MG63 (cell line): ENCODE measurements at regions not wholly inside any gene's neighbourhood (a gene's known extent, or its start where the extent isn't known, plus 50 kb on each side); places are given as distances from the start of the nearest gene placed in this dataset.
"Not testable (repeated sequence)": the region's sequence is repeated elsewhere in the genome, so short reads cannot be mapped to it uniquely, and the experiment has no call there.

ENCODE experiments used
- DNase-seq: peaks from one replicate; pipeline ENCODE4 v3.0.0-alpha.2; 2020
- H3K27me3 ChIP-seq: fragments of 250-450 bp; sonication (Bioruptor Pico); 2 replicates; pipeline ENCODE4 v1.5.1; 2020; ENCODE audit warnings: mild to moderate bottlenecking, moderate library complexity
- H3K36me3 ChIP-seq: fragments of 250-450 bp; sonication (Bioruptor Pico); 2 replicates; pipeline ENCODE4 v1.5.1; 2020; ENCODE audit warnings: mild to moderate bottlenecking, moderate library complexity
- H3K4me3 ChIP-seq: fragments of 250-450 bp; sonication (Bioruptor Pico); 2 replicates; pipeline ENCODE4 v1.5.1; 2020; ENCODE audit warnings: mild to moderate bottlenecking, moderate library complexity
- H3K9me3 ChIP-seq: fragments of 250-450 bp; sonication (Bioruptor Pico); 2 replicates; pipeline ENCODE4 v1.5.1; 2020; ENCODE audit warnings: mild to moderate bottlenecking, moderate library complexity

- H3K36me3 ChIP-seq = no peaks in the 10 kb centered on the region
- H3K27me3 ChIP-seq = 0 out of 2 replicates have a peak, but pooled peaks cover 2% of the 10 kb centered on the region
- peaks cover 3% of the 10 kb centered on the region; the same call in 1 of the 2 replicates for H3K9me3 ChIP-seq
- no peak overlapping the region for H3K4me3 ChIP-seq
- DNase-seq = no peak
Measured at GRCh38 chr10:117492504-117492903, 50.0 kb upstream of the EMX2 start.

GRCh38 chr10:117488004-117488403 lies 54.5 kb upstream of the EMX2 start:
- no peaks in the 10 kb centered on the region for H3K27me3 ChIP-seq
- H3K36me3 ChIP-seq = no peaks in the 10 kb centered on the region
- H3K4me3 ChIP-seq = no peak overlapping the region
- no peaks in the 10 kb centered on the region for H3K9me3 ChIP-seq
- DNase-seq = no peak

GRCh38 chr10:117486606-117487005 lies 55.9 kb upstream of the EMX2 start:
- Histone ChIP-seq H3K36me3 (no peaks in the 10 kb centered on the region), H3K4me3 (no peak overlapping the region), H3K9me3 (no peaks in the 10 kb centered on the region), H3K27me3 (no peaks in the 10 kb centered on the region)
- DNase-seq = no peak

- Histone ChIP-seq H3K4me3 (no peak overlapping the region), H3K36me3 (no peaks in the 10 kb centered on the region), H3K27me3 (no peaks in the 10 kb centered on the region), H3K9me3 (no peaks in the 10 kb centered on the region)
- no peak for DNase-seq
Measured at GRCh38 chr10:117483056-117483590, 59.4 kb upstream of the EMX2 start.

GRCh38 chr10:117481011-117481410 lies 61.5 kb upstream of the EMX2 start:
- not testable (repeated sequence) for H3K4me3 ChIP-seq, H3K36me3 ChIP-seq

GRCh38 chr10:117480097-117480496 lies 62.4 kb upstream of the EMX2 start:
- H3K36me3 ChIP-seq = no peaks in the 10 kb centered on the region
- no peak overlapping the region for H3K4me3 ChIP-seq
- H3K27me3 ChIP-seq = no peaks in the 10 kb centered on the region
- no peaks in the 10 kb centered on the region; the same call in 1 of the 2 replicates for H3K9me3 ChIP-seq
- no peak for DNase-seq

More at GRCh38 chr10:117481011-117481410, 61.5 kb upstream of the EMX2 start:
- H3K27me3 ChIP-seq, H3K9me3 ChIP-seq, DNase-seq: not testable (repeated sequence)

GRCh38 chr10:117477961-117478670 lies 64.4 kb upstream of the EMX2 start:
- Histone ChIP-seq H3K4me3 (no peak overlapping the region), H3K36me3 (no peaks in the 10 kb centered on the region), H3K9me3 (peaks cover 4% of the 10 kb centered on the region), H3K27me3 (no peaks in the 10 kb centered on the region)
- DNase-seq = peak; percentile 55

GRCh38 chr10:117477211-117477947 lies 65.2 kb upstream of the EMX2 start:
- H3K27me3 ChIP-seq = no peaks in the 10 kb centered on the region
- DNase-seq = no peak
- H3K9me3 ChIP-seq = peaks cover 4% of the 10 kb centered on the region
- H3K36me3 ChIP-seq = no peaks in the 10 kb centered on the region
- H3K4me3 ChIP-seq = no peak overlapping the region

- Histone ChIP-seq H3K27me3 (no peaks in the 10 kb centered on the region), H3K9me3 (peaks cover 4% of the 10 kb centered on the region), H3K4me3 (no peak overlapping the region), H3K36me3 (no peaks in the 10 kb centered on the region)
- no peak for DNase-seq
Measured at GRCh38 chr10:117476716-117477115, 65.8 kb upstream of the EMX2 start.

- DNase-seq = no peak
- Histone ChIP-seq H3K27me3 (no peaks in the 10 kb centered on the region), H3K9me3 (peaks cover 4% of the 10 kb centered on the region), H3K4me3 (no peak overlapping the region), H3K36me3 (no peaks in the 10 kb centered on the region)
Measured at GRCh38 chr10:117476281-117476680, 66.3 kb upstream of the EMX2 start.

- no peak for DNase-seq
- Histone ChIP-seq H3K36me3 (no peaks in the 10 kb centered on the region), H3K4me3 (no peak overlapping the region), H3K27me3 (no peaks in the 10 kb centered on the region), H3K9me3 (peaks cover 4% of the 10 kb centered on the region)
Measured at GRCh38 chr10:117472872-117473271, 69.7 kb upstream of the EMX2 start.

GRCh38 chr10:117471344-117471874 lies 71.1 kb upstream of the EMX2 start:
- Histone ChIP-seq H3K4me3 (no peak overlapping the region), H3K27me3 (no peaks in the 10 kb centered on the region), H3K36me3 (no peaks in the 10 kb centered on the region), H3K9me3 (peaks cover 4% of the 10 kb centered on the region; the same call in 1 of the 2 replicates)
- DNase-seq = no peak

- no peak for DNase-seq
- Histone ChIP-seq H3K4me3 (no peak overlapping the region), H3K27me3 (no peaks in the 10 kb centered on the region), H3K36me3 (no peaks in the 10 kb centered on the region), H3K9me3 (peaks cover 4% of the 10 kb centered on the region; the same call in 1 of the 2 replicates)
Measured at GRCh38 chr10:117470733-117471132, 71.8 kb upstream of the EMX2 start.

GRCh38 chr10:117468665-117469064 lies 73.9 kb upstream of the EMX2 start:
- no peak overlapping the region for H3K4me3 ChIP-seq
- DNase-seq = no peak
- no peaks in the 10 kb centered on the region; the same call in 1 of the 2 replicates for H3K9me3 ChIP-seq
- H3K27me3 ChIP-seq = no peaks in the 10 kb centered on the region
- H3K36me3 ChIP-seq = no peaks in the 10 kb centered on the region

- H3K36me3 ChIP-seq = no peaks in the 10 kb centered on the region
- H3K9me3 ChIP-seq = peaks cover 8% of the 10 kb centered on the region
- H3K27me3 ChIP-seq = no peaks in the 10 kb centered on the region
- no peak overlapping the region for H3K4me3 ChIP-seq
- DNase-seq = no peak
Measured at GRCh38 chr10:117464176-117464575, 78.4 kb upstream of the EMX2 start.

GRCh38 chr10:117463545-117463920 lies 79.0 kb upstream of the EMX2 start:
- H3K9me3 ChIP-seq = peaks cover 8% of the 10 kb centered on the region
- H3K36me3 ChIP-seq = no peaks in the 10 kb centered on the region
- no peaks in the 10 kb centered on the region for H3K27me3 ChIP-seq
- DNase-seq = no peak
- no peak overlapping the region for H3K4me3 ChIP-seq

- DNase-seq = no peak
- no peak overlapping the region for H3K4me3 ChIP-seq
- no peaks in the 10 kb centered on the region for H3K36me3 ChIP-seq
- no peaks in the 10 kb centered on the region for H3K27me3 ChIP-seq
- peaks cover 8% of the 10 kb centered on the region for H3K9me3 ChIP-seq
Measured at GRCh38 chr10:117462816-117463544, 79.6 kb upstream of the EMX2 start.
